ENCODE measurements at regions not wholly inside any gene's neighbourhood (a gene's known extent, or its start where the extent isn't known, plus 50 kb on each side); places are given as distances from the start of the nearest gene placed in this dataset.
"Not testable (repeated sequence)": the region's sequence is repeated elsewhere in the genome, so short reads cannot be mapped to it uniquely, and the experiment has no call there.

DNA sequence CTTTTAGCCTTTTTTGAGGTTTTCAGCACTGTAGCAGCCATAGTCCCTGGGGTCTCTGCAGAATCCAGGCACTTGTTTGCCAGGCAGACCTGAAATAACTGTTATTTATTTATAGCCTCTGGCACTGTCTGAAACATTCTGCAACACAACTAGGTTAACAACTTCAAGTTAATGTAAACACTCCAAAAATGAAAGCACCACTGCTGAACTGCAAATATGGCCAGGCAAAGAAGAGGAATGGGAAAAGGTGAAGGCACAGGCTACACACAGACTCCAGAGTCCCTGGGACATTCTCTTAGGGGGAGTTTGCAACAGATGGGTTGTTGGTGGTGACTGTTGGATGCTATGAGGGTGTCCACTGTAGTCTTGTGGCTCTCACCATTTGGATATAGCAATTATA, 369.0 kb downstream of the MAT2B start:
- ChIA-PET POLR2A (no interaction called here), SMC1A (ENCODE audit: uncharacterized antibody, unreplicated experiment) (interaction anchor here (1.2 kb wide), 1 partner anchor 39 kb away, joined by 3 read pairs; no protein-coding TSS in a partner anchor), RAD21 (ENCODE audit: unreplicated experiment) (no interaction called here), CTCF (interaction anchor here (1.7 kb wide), 1 partner anchor 24 kb away, joined by 3 read pairs; no protein-coding TSS in a partner anchor)
- Histone ChIP-seq H4K20me1 (ENCODE audit: control insufficient read depth, insufficient read depth) (no peaks in the 10 kb centered on the region), H3K4me3 (no peak overlapping the region), H3K4me2 (ENCODE audit: control insufficient read depth, insufficient read depth) (no peak overlapping the region), H3K9me3 (replicated peaks; ENCODE audit: control insufficient read depth, insufficient read depth, low read length) (no peaks in the 10 kb centered on the region), H3K27ac (ENCODE audit: control insufficient read depth, insufficient read depth) (no peak overlapping the region), H2AFZ (ENCODE audit: control insufficient read depth, low read depth, low read length) (no peak overlapping the region), H3K4me1 (ENCODE audit: control insufficient read depth, insufficient read depth, low read length) (no peaks in the 10 kb centered on the region), H3K79me2 (ENCODE audit: control insufficient read depth, insufficient read depth, low read length) (no peaks in the 10 kb centered on the region), H3K9ac (ENCODE audit: control insufficient read depth, insufficient read depth, low read length) (no peak overlapping the region), H3K36me3 (ENCODE audit: control insufficient read depth in 2 of 2, insufficient read depth in 2 of 2, low read length in 1 of 2) (no peaks in the 10 kb centered on the region), H3K27me3 (replicated peaks in 1 of 2; ENCODE audit: control insufficient read depth in 2 of 2, insufficient read depth in 2 of 2, low read length in 1 of 2) (no peaks in the 10 kb centered on the region)
- FAIRE-seq (no peak), DNase-seq (ENCODE audit: low read depth, low spot score) (no peak), ATAC-seq (no peak)
- intact Hi-C loops (cut with micrococcal nuclease; ENCODE audit: unreplicated experiment) (no loop called here), in situ Hi-C loops (cut with MboI) (no loop called here)
- no TSS peak for BruUV-seq (replicated peaks)
- no peak for TF ChIP-seq FOS (IDR thresholded peaks at IDR 0.05; ENCODE audit: borderline replicate concordance, extremely low read depth, insufficient read length)
- TF ChIP-seq POU2F2 (IDR thresholded peaks at IDR 0.05; ENCODE audit: borderline replicate concordance, low read depth, low read length): no peak
- TF ChIP-seq FOXM1 (IDR thresholded peaks at IDR 0.05; ENCODE audit: low read depth, low read length): no peak
- TF ChIP-seq SUZ12 (IDR thresholded peaks at IDR 0.05; ENCODE audit: unreplicated experiment): no peak
- TF ChIP-seq WRNIP1 (IDR thresholded peaks at IDR 0.05; ENCODE audit: borderline replicate concordance, low read depth, low read length): no peak
- TF ChIP-seq PBX3 (IDR thresholded peaks at IDR 0.05; ENCODE audit: insufficient replicate concordance, low read depth, low read length): no peak
- no peak for TF ChIP-seq NKRF (conservative IDR thresholded peaks at IDR 0.05)
- TF ChIP-seq PML (IDR thresholded peaks at IDR 0.05; ENCODE audit: low read length): no peak
- no peak for TF ChIP-seq RUNX3 (IDR thresholded peaks at IDR 0.05; ENCODE audit: low read length)
- no peak for TF ChIP-seq HCFC1 (IDR thresholded peaks at IDR 0.05; ENCODE audit: low read length)
- TF ChIP-seq CREM (IDR thresholded peaks at IDR 0.05; ENCODE audit: low read depth): no peak
- TF ChIP-seq EZH2 (IDR thresholded peaks at IDR 0.05; ENCODE audit: borderline replicate concordance, control insufficient read depth, low read depth, low read length): no peak
- no peak for TF ChIP-seq SREBF2 (IDR thresholded peaks at IDR 0.05; ENCODE audit: low read length)

- H3K36me3 ChIP-seq (ENCODE audit: control insufficient read depth in 2 of 2, insufficient read depth in 2 of 2, low read length in 1 of 2); BruUV-seq (replicated peaks); POLR2A ChIA-PET; RAD21 ChIA-PET (ENCODE audit: unreplicated experiment); H3K9me3 ChIP-seq (replicated peaks; ENCODE audit: control insufficient read depth, insufficient read depth, low read length); intact Hi-C loops (cut with micrococcal nuclease; ENCODE audit: unreplicated experiment); H3K9ac ChIP-seq (ENCODE audit: control insufficient read depth, insufficient read depth, low read length); H3K4me3 ChIP-seq; in situ Hi-C loops (cut with MboI); H2AFZ ChIP-seq (ENCODE audit: control insufficient read depth, low read depth, low read length); H3K79me2 ChIP-seq (ENCODE audit: control insufficient read depth, insufficient read depth, low read length); H3K27me3 ChIP-seq (replicated peaks in 1 of 2; ENCODE audit: control insufficient read depth in 2 of 2, insufficient read depth in 2 of 2, low read length in 1 of 2); DNase-seq (ENCODE audit: low read depth, low spot score); H3K4me2 ChIP-seq (ENCODE audit: control insufficient read depth, insufficient read depth); H3K27ac ChIP-seq (ENCODE audit: control insufficient read depth, insufficient read depth); H4K20me1 ChIP-seq (ENCODE audit: control insufficient read depth, insufficient read depth); H3K4me1 ChIP-seq (ENCODE audit: control insufficient read depth, insufficient read depth, low read length); ATAC-seq; FAIRE-seq: not testable (repeated sequence)
- CTCF ChIA-PET: interaction anchor here (1.7 kb wide), 1 partner anchor 23 kb away, joined by 3 read pairs; no protein-coding TSS in a partner anchor
- SMC1A ChIA-PET (ENCODE audit: uncharacterized antibody, unreplicated experiment): interaction anchor here (1.2 kb wide), 1 partner anchor 40 kb away, joined by 3 read pairs; no protein-coding TSS in a partner anchor
- WGBS (ENCODE audit: insufficient coverage, insufficient replicate concordance, low lambda C conversion rate, missing lambda C conversion rate): 89% methylated on average over 3 of the region's 3 CpGs
Observed at GRCh38 chr5:163874912-163875311, 369.5 kb downstream of the MAT2B start.

All from GM12878 (cell line).